Nephron (organoid): ENCODE measurements at regions not wholly inside any gene's neighbourhood (a gene's known extent, or its start where the extent isn't known, plus 50 kb on each side); places are given as distances from the start of the nearest gene placed in this dataset.

Experiments used
- H3K27ac Mint-ChIP-seq, 3 experiments: 2 replicates each; pipeline ENCODE4 v1.8.0; 2020; ENCODE audit warnings: mixed read lengths in 3 of 3, mild to moderate bottlenecking in 2 of 3, moderate library complexity in 1 of 3
- H3K27me3 Mint-ChIP-seq: 2 replicates; pipeline ENCODE4 v1.8.0; 2021; ENCODE audit warnings: low read depth, mild to moderate bottlenecking, moderate library complexity, mixed read lengths
- H3K36me3 Mint-ChIP-seq: 2 replicates; pipeline ENCODE4 v1.8.0; 2020; ENCODE audit warnings: low read depth, mixed read lengths
- H3K4me1 Mint-ChIP-seq: 2 replicates; pipeline ENCODE4 v1.8.0; 2020; ENCODE audit warnings: mixed read lengths
- H3K4me3 Mint-ChIP-seq, 3 experiments: 2 replicates each; pipeline ENCODE4 v1.8.0; 2020; ENCODE audit warnings: mild to moderate bottlenecking in 3 of 3, mixed read lengths in 3 of 3, moderate library complexity in 2 of 3
- H3K9me3 Mint-ChIP-seq: 2 replicates; pipeline ENCODE4 v1.8.0; 2020; ENCODE audit warnings: mixed read lengths
- CTCF ChIP-seq, 3 experiments: fragments of 200-600 bp; sonication (generic); IDR thresholded peaks; one replicate each; pipeline ENCODE4 v1.5.0; 2021; ENCODE audit warnings: antibody characterized with exemption in 3 of 3; ENCODE audit not compliant: unreplicated experiment in 3 of 3

- no peak overlapping the region for H3K27ac Mint-ChIP-seq
- H3K4me1 Mint-ChIP-seq, result no peaks in the 10 kb centered on the region
- H3K36me3 Mint-ChIP-seq, result no peaks in the 10 kb centered on the region
- no peaks in the 10 kb centered on the region for H3K9me3 Mint-ChIP-seq
- TF ChIP-seq CTCF (IDR thresholded peaks at IDR 0.05; ENCODE audit: unreplicated experiment in 3 of 3), result no peak
- peaks cover 3% of the 10 kb centered on the region for H3K27me3 Mint-ChIP-seq
- no peak overlapping the region for H3K4me3 Mint-ChIP-seq
These were observed 54.3 kb upstream of the SLC2A12 start for GRCh38 chr6:134106702-134107101.

- H3K4me3 Mint-ChIP-seq, result no peak overlapping the region
- TF ChIP-seq CTCF (IDR thresholded peaks at IDR 0.05; ENCODE audit: unreplicated experiment in 3 of 3), result no peak
- H3K27ac Mint-ChIP-seq, result no peak overlapping the region
- H3K9me3 Mint-ChIP-seq, result no peaks in the 10 kb centered on the region
- H3K27me3 Mint-ChIP-seq, result peaks cover 7% of the 10 kb centered on the region
- no peaks in the 10 kb centered on the region for H3K36me3 Mint-ChIP-seq
- H3K4me1 Mint-ChIP-seq, result no peaks in the 10 kb centered on the region
These were observed 53.5 kb upstream of the SLC2A12 start for GRCh38 chr6:134105940-134106339.

DNA sequence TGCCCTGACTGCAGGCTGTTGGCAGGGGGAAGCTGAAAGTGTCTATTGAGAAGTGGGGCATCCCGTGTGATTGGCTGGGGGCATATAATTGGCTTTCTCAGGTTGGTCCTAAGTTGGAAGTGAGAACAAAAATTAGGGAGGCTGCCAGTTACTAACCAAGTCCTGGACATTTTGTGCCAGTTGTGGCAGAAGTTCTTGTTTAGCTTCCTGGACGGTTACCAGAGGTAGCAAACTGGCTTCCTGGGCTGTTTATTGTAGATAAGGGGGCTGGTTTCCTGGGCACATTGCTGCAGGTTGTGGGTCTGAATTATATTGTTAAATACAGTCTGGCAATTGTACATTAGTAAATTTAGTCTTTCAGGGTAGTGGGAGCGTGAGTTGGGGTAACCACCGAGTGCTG, 50.6 kb upstream of the SLC2A12 start:
- TF ChIP-seq CTCF (IDR thresholded peaks at IDR 0.05; ENCODE audit: unreplicated experiment in 3 of 3), result no peak
- no peaks in the 10 kb centered on the region for H3K36me3 Mint-ChIP-seq
- no peaks in the 10 kb centered on the region for H3K4me1 Mint-ChIP-seq
- H3K27ac Mint-ChIP-seq, result no peak overlapping the region
- H3K27me3 Mint-ChIP-seq, result peaks cover 5% of the 10 kb centered on the region
- H3K9me3 Mint-ChIP-seq, result no peaks in the 10 kb centered on the region
- no peak overlapping the region for H3K4me3 Mint-ChIP-seq
